Adipocyte (in vitro differentiated cells): ENCODE measurements at regions not wholly inside any gene's neighbourhood (a gene's known extent, or its start where the extent isn't known, plus 50 kb on each side); places are given as distances from the start of the nearest gene placed in this dataset.
"Not testable (repeated sequence)": the region's sequence is repeated elsewhere in the genome, so short reads cannot be mapped to it uniquely, and the experiment has no call there.

Source experiments
- DNase-seq: peaks from one replicate; pipeline ENCODE4 v3.0.0-alpha.2; 2015; ENCODE audit warnings: low read depth
- H3K27me3 ChIP-seq: replicated peaks from 2 replicates; pipeline ENCODE4 v1.7.0; 2013; ENCODE audit warnings: mild to moderate bottlenecking, low read length, moderate library complexity; ENCODE audit not compliant: control insufficient read depth, insufficient read depth
- H3K36me3 ChIP-seq: 2 replicates; pipeline ENCODE4 v1.7.0; 2013; ENCODE audit warnings: low read length, mild to moderate bottlenecking, moderate library complexity; ENCODE audit not compliant: control insufficient read depth, insufficient read depth, severe bottlenecking
- H3K4me1 ChIP-seq: 2 replicates; pipeline ENCODE4 v1.7.0; 2013; ENCODE audit warnings: mild to moderate bottlenecking, low read length, moderate library complexity; ENCODE audit not compliant: control insufficient read depth, insufficient read depth
- H3K4me3 ChIP-seq: 2 replicates; pipeline ENCODE4 v1.7.0; 2013; ENCODE audit warnings: mild to moderate bottlenecking, low read length, moderate library complexity
- H3K9ac ChIP-seq: 2 replicates; pipeline ENCODE4 v1.7.0; 2013; ENCODE audit warnings: mild to moderate bottlenecking, low read length, moderate library complexity
- H3K9me3 ChIP-seq: 2 replicates; pipeline ENCODE4 v1.7.0; 2013; ENCODE audit warnings: mild to moderate bottlenecking, low read length, moderate library complexity; ENCODE audit not compliant: control insufficient read depth

- Histone ChIP-seq H3K9me3 (peaks cover 8% of the 10 kb centered on the region), H3K9ac (no peak overlapping the region), H3K4me3 (no peak overlapping the region), H3K27me3 (no peaks in the 10 kb centered on the region), H3K36me3 (no peaks in the 10 kb centered on the region), H3K4me1 (no peaks in the 10 kb centered on the region)
- no peak for DNase-seq
Observed at GRCh38 chr6:94801344-94801743, 776.0 kb upstream of the MANEA start.

- Histone ChIP-seq H3K9ac (no peak overlapping the region), H3K4me1 (no peaks in the 10 kb centered on the region), H3K4me3 (no peak overlapping the region), H3K9me3 (no peaks in the 10 kb centered on the region), H3K27me3 (no peaks in the 10 kb centered on the region), H3K36me3 (no peaks in the 10 kb centered on the region)
- DNase-seq: no peak
Observed at GRCh38 chr6:94785514-94785913, 791.8 kb upstream of the MANEA start.

- DNase-seq, H3K27me3 ChIP-seq, H3K9ac ChIP-seq, H3K36me3 ChIP-seq, H3K4me3 ChIP-seq, H3K9me3 ChIP-seq, H3K4me1 ChIP-seq: not testable (repeated sequence)
Observed at GRCh38 chr6:94785081-94785480, 792.3 kb upstream of the MANEA start.

GRCh38 chr6:94769197-94769596 lies 808.1 kb upstream of the MANEA start:
- DNase-seq: no peak
- Histone ChIP-seq H3K9ac (no peak overlapping the region), H3K36me3 (no peaks in the 10 kb centered on the region), H3K4me1 (no peaks in the 10 kb centered on the region), H3K27me3 (no peaks in the 10 kb centered on the region), H3K4me3 (no peak overlapping the region), H3K9me3 (no peaks in the 10 kb centered on the region)

GRCh38 chr6:94751641-94752329 lies 825.5 kb upstream of the MANEA start:
- Histone ChIP-seq H3K9me3 (no peaks in the 10 kb centered on the region), H3K4me1 (no peaks in the 10 kb centered on the region), H3K9ac (no peak overlapping the region), H3K27me3 (no peaks in the 10 kb centered on the region), H3K36me3 (no peaks in the 10 kb centered on the region), H3K4me3 (no peak overlapping the region)
- DNase-seq: no peak

- H3K9me3 ChIP-seq: peaks cover 4% of the 10 kb centered on the region
- H3K9ac ChIP-seq: no peak overlapping the region
- no peaks in the 10 kb centered on the region for H3K27me3 ChIP-seq
- no peaks in the 10 kb centered on the region for H3K4me1 ChIP-seq
- no peaks in the 10 kb centered on the region for H3K36me3 ChIP-seq
- DNase-seq: no peak
- no peak overlapping the region for H3K4me3 ChIP-seq
Observed at GRCh38 chr6:94736236-94736635, 841.1 kb upstream of the MANEA start.

- H3K36me3 ChIP-seq: no peaks in the 10 kb centered on the region
Observed at GRCh38 chr6:94735270-94735669, 842.1 kb upstream of the MANEA start.

GRCh38 chr6:94734751-94735150 lies 842.6 kb upstream of the MANEA start:
- Histone ChIP-seq H3K36me3 (no peaks in the 10 kb centered on the region), H3K9me3 (no peaks in the 10 kb centered on the region), H3K4me1 (no peaks in the 10 kb centered on the region), H3K27me3 (no peaks in the 10 kb centered on the region), H3K4me3 (no peak overlapping the region), H3K9ac (no peak overlapping the region)
- DNase-seq: no peak

More at GRCh38 chr6:94735270-94735669, 842.1 kb upstream of the MANEA start:
- H3K9ac ChIP-seq: no peak overlapping the region
- no peaks in the 10 kb centered on the region for H3K9me3 ChIP-seq
- no peaks in the 10 kb centered on the region for H3K27me3 ChIP-seq
- no peak for DNase-seq
- no peak overlapping the region for H3K4me3 ChIP-seq
- H3K4me1 ChIP-seq: no peaks in the 10 kb centered on the region

GRCh38 chr6:94733066-94733465 lies 844.3 kb upstream of the MANEA start:
- no peak for DNase-seq
- Histone ChIP-seq H3K9ac (no peak overlapping the region), H3K36me3 (no peaks in the 10 kb centered on the region), H3K4me1 (no peaks in the 10 kb centered on the region), H3K4me3 (no peak overlapping the region), H3K27me3 (no peaks in the 10 kb centered on the region), H3K9me3 (no peaks in the 10 kb centered on the region)

- Histone ChIP-seq H3K9me3 (peaks cover 7% of the 10 kb centered on the region), H3K4me1 (no peaks in the 10 kb centered on the region), H3K9ac (no peak overlapping the region), H3K36me3 (no peaks in the 10 kb centered on the region), H3K4me3 (no peak overlapping the region), H3K27me3 (no peaks in the 10 kb centered on the region)
- no peak for DNase-seq
Observed at GRCh38 chr6:94727710-94728109, 849.6 kb upstream of the MANEA start.

- H3K27me3 ChIP-seq: no peaks in the 10 kb centered on the region
- H3K36me3 ChIP-seq: no peaks in the 10 kb centered on the region
- H3K4me1 ChIP-seq: no peaks in the 10 kb centered on the region
- no peak overlapping the region for H3K4me3 ChIP-seq
- no peak overlapping the region for H3K9ac ChIP-seq
- no peak for DNase-seq
- peaks cover 4% of the 10 kb centered on the region for H3K9me3 ChIP-seq
Observed at GRCh38 chr6:94721459-94721858, 855.9 kb upstream of the MANEA start.

GRCh38 chr6:94713446-94713845 lies 863.9 kb upstream of the MANEA start:
- H3K36me3 ChIP-seq: no peaks in the 10 kb centered on the region
- no peak overlapping the region for H3K4me3 ChIP-seq
- no peak for DNase-seq
- no peak overlapping the region for H3K9ac ChIP-seq
- no peaks in the 10 kb centered on the region for H3K9me3 ChIP-seq
- H3K27me3 ChIP-seq: no peaks in the 10 kb centered on the region
- H3K4me1 ChIP-seq: no peaks in the 10 kb centered on the region
